Sigmoid colon (tissue), 6 donors: ENCODE measurements at regions not wholly inside any gene's neighbourhood (a gene's known extent, or its start where the extent isn't known, plus 50 kb on each side); places are given as distances from the start of the nearest gene placed in this dataset.

Experiments
- DNase-seq: peaks from one replicate; pipeline ENCODE4 v3.0.0-alpha.2; 2019
- H3K27ac ChIP-seq, 4 donors: fragments of 200-600 bp; sonication (generic); one replicate each; pipeline ENCODE4 v1.5.1; 2016 to 2019; ENCODE audit warnings: mild to moderate bottlenecking in 1 of 4
- H3K27me3 ChIP-seq, 3 donors: fragments of 200-600 bp; sonication (generic); one replicate each; pipeline ENCODE4 v1.5.1; 2019; ENCODE audit warnings: mild to moderate bottlenecking in 1 of 3
- H3K36me3 ChIP-seq, 4 donors: fragments of 200-600 bp; sonication (generic); one replicate each; pipeline ENCODE4 v1.5.1; 2016 to 2019
- H3K4me1 ChIP-seq, 4 donors: fragments of 200-600 bp; sonication (generic); one replicate each; pipeline ENCODE4 v1.5.1; 2017 to 2019
- H3K4me3 ChIP-seq, 4 donors: fragments of 200-600 bp; sonication (generic); one replicate each; pipeline ENCODE4 v1.5.1; 2017 to 2019; ENCODE audit warnings: mild to moderate bottlenecking in 2 of 4, moderate library complexity in 1 of 4
- H3K9me3 ChIP-seq, 4 donors: fragments of 200-600 bp in 3 of 4; sonication (generic) in 3 of 4; one replicate each; pipeline versions ENCODE4 v1.5.1 to v1.6.1; 2013 to 2019
- EP300 ChIP-seq, 4 donors: sonication (generic); formaldehyde crosslinking; IDR thresholded peaks; one replicate each; pipeline ENCODE4 v1.6.1; 2017; ENCODE audit warnings: antibody characterized with exemption in 4 of 4
- POLR2A ChIP-seq, 2 donors: fragments of 450-650 bp; IDR thresholded peaks; one replicate each; pipeline ENCODE4 v1.6.1; 2016; ENCODE audit warnings: antibody characterized with exemption in 2 of 2, mild to moderate bottlenecking in 2 of 2, moderate library complexity in 2 of 2
- POLR2AphosphoS5 ChIP-seq, 4 donors: sonication (generic); formaldehyde crosslinking; IDR thresholded peaks; one replicate each; pipeline ENCODE4 v1.6.1; 2017; ENCODE audit warnings: antibody characterized with exemption in 4 of 4
- WGBS, 2 donors: extraction: QIAGEN DNeasy Blood & Tissue Kit; methylation state at CpG; one replicate each; pipeline ENCODE4 v1.1.7; 2013; 5-methylcytosine and 5-hydroxymethylcytosine counted together
- intact Hi-C: fragments of 100-400 bp; cut with DNase I; formaldehyde crosslinking; loops from one replicate; pipeline ENCODE4 v1.15.1; 2023
- TF ChIP-seq, protein P1 (sequence below), 4 experiments: fragments of 450-650 bp in 3 of 4; fragments of 200-600 bp in 1 of 4; IDR thresholded peaks; one replicate each; pipeline ENCODE4 v1.5.1; 2016 to 2019; ENCODE audit warnings: antibody characterized with exemption in 4 of 4, mild to moderate bottlenecking in 3 of 4, moderate library complexity in 2 of 4
- donor health status: healthy with polysubstance abuse.
- donor health status: healthy.

GRCh38 chr11:95337972-95338429 is 107.0 kb upstream of the SESN3 start:
- WGBS, 2 donors = 80 to 84% methylated on average over 2 of the region's 2 CpGs
- Histone ChIP-seq H3K36me3 (no peaks in the 10 kb centered on the region), H3K27ac (peak overlapping the region; percentile 74 to 87 (median 84)), H3K9me3 (no peaks in the 10 kb centered on the region), H3K4me3 (no peak overlapping the region), H3K4me1 (peaks cover 0 to 48% (median 38%) of the 10 kb centered on the region in 4 donors), H3K27me3 (no peaks in the 10 kb centered on the region)
- DNase-seq = no peak
- TF ChIP-seq, protein P1, sequence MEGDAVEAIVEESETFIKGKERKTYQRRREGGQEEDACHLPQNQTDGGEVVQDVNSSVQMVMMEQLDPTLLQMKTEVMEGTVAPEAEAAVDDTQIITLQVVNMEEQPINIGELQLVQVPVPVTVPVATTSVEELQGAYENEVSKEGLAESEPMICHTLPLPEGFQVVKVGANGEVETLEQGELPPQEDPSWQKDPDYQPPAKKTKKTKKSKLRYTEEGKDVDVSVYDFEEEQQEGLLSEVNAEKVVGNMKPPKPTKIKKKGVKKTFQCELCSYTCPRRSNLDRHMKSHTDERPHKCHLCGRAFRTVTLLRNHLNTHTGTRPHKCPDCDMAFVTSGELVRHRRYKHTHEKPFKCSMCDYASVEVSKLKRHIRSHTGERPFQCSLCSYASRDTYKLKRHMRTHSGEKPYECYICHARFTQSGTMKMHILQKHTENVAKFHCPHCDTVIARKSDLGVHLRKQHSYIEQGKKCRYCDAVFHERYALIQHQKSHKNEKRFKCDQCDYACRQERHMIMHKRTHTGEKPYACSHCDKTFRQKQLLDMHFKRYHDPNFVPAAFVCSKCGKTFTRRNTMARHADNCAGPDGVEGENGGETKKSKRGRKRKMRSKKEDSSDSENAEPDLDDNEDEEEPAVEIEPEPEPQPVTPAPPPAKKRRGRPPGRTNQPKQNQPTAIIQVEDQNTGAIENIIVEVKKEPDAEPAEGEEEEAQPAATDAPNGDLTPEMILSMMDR (IDR thresholded peaks at IDR 0.05) = no peak
- TF ChIP-seq POLR2A (IDR thresholded peaks at IDR 0.05) = no peak
- TF ChIP-seq EP300 (IDR thresholded peaks at IDR 0.05) = no peak
- no peak for TF ChIP-seq POLR2AphosphoS5 (IDR thresholded peaks at IDR 0.05)
- intact Hi-C loops = loop anchor here (1.0 to 5.0 kb wide), 4 partner anchors 41 to 367 kb away; partner anchors contain the start of gene SESN3

DNA sequence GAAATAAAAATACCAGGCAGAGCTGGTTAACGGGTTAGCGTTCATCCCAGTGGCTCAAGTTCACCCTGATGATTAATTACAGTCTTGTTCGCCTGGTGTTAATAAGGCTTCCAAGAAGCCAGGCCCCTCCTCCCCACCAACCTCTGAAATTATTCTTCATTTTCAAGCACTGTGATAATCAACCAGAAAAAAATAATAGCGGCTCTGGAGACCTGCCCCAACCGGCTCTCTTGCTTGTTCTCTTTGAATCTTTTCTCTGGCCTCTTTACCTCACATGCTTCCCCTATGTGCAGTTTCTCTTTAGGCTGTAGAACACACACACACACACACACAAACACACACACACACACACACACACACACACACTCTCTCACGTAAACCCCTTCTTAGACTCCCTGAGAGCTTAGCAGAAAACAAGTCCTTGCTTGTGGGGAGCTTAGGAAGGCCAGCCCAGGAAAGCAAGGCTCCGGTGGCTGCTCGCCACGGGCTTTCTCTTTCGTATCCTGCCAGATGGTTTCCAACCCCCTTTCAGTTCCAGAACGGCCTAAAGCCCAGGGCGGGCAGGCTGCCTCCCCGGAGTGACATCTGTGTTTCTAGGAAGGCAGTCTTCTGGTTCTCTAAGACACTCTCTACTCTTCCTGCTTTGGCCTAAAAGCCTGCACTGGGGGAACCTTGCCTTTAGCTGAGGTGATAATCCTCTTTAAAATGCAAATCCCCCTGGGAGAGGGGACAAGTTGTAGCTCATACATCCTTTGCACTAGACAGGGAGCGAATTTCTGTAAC is 106.4 kb upstream of the SESN3 start:
- peaks cover 0 to 48% (median 38%) of the 10 kb centered on the region in 4 donors for H3K4me1 ChIP-seq
- peak overlapping the region in 2 of 4 donors; percentile 9 to 18 for H3K4me3 ChIP-seq

DNA sequence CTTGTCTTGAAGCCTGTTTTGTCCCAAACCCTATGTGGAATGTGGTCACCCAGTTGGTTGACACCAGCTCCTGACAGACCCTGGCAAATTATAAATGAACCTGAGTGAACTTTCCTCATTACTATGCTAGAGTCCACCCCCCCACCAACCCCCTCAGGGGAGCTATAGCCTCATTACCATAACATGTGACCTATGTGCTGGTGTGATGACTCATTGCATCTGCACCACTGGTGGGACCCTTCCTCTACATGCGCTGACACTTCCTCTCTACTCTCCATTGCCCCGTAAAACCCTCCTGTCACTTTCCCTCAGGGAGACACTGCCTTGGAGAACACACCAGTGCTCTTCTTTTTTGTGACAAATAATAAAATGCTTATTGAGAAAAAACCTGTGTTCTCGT is 105.0 kb upstream of the SESN3 start:
- no peak for DNase-seq
- Histone ChIP-seq H3K4me3 (no peak overlapping the region), H3K36me3 (no peaks in the 10 kb centered on the region), H3K4me1 (peaks cover 0 to 48% (median 38%) of the 10 kb centered on the region in 4 donors), H3K27me3 (no peaks in the 10 kb centered on the region), H3K27ac (no peak overlapping the region), H3K9me3 (no peaks in the 10 kb centered on the region)
- WGBS, 2 donors = 74 to 91% methylated on average over 3 of the region's 3 CpGs
- intact Hi-C loops = loop anchor here (5.0 kb wide), 2 partner anchors 39 to 184 kb away; no protein-coding TSS in a partner anchor
- TF ChIP-seq, protein P1 (IDR thresholded peaks at IDR 0.05) = no peak
- TF ChIP-seq POLR2AphosphoS5 (IDR thresholded peaks at IDR 0.05) (no peak), EP300 (IDR thresholded peaks at IDR 0.05) (no peak), POLR2A (IDR thresholded peaks at IDR 0.05) (no peak)

More for the DNA sequence above, 106.4 kb upstream of the SESN3 start:
- DNase-seq = peak; percentile 79
- intact Hi-C loops = loop anchor here (1.0 to 5.0 kb wide), 3 partner anchors 40 to 185 kb away; partner anchors contain the start of gene SESN3
- no peaks in the 10 kb centered on the region for H3K27me3 ChIP-seq
- no peaks in the 10 kb centered on the region for H3K9me3 ChIP-seq
- WGBS, 2 donors = 32 to 75% methylated on average over 14 of the region's 14 CpGs
- no peak for TF ChIP-seq EP300 (IDR thresholded peaks at IDR 0.05)
- no peak for TF ChIP-seq POLR2A (IDR thresholded peaks at IDR 0.05)
- peak in 1 of 4 donors; percentile 4 for TF ChIP-seq POLR2AphosphoS5 (IDR thresholded peaks at IDR 0.05)
- TF ChIP-seq, protein P1 (IDR thresholded peaks at IDR 0.05) = no peak
- H3K36me3 ChIP-seq = no peaks in the 10 kb centered on the region
- peak overlapping the region; percentile 74 to 87 (median 84) for H3K27ac ChIP-seq

DNA sequence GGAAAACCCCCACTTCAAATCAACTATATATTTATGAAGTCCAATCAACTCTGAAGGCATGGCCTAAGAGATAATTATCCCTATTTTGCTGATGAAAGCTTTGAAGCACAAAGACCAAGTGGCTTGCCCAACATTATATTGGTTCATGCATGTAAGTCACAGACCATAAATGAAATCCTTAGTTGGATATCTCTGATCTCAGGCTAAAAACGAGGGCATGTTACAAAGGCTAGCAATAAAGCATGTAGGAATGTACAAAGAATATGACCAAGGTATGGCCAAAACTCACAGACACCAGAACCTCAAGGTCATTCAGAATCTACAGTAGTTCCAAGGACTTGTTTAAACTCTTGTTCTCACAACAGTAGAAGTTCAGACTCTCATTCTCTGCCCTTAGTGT is 100.2 kb upstream of the SESN3 start:
- 57 to 82% methylated on average over 1 of the region's 1 CpG for WGBS, 2 donors
- H3K27ac ChIP-seq = no peak overlapping the region
- H3K4me3 ChIP-seq = no peak overlapping the region
- no peaks in the 10 kb centered on the region for H3K27me3 ChIP-seq
- no peaks in the 10 kb centered on the region for H3K9me3 ChIP-seq
- H3K36me3 ChIP-seq = no peaks in the 10 kb centered on the region
- no peak for DNase-seq
- peaks cover 0 to 2% (median 0%) of the 10 kb centered on the region in 4 donors for H3K4me1 ChIP-seq
- TF ChIP-seq POLR2A (IDR thresholded peaks at IDR 0.05) = no peak
- TF ChIP-seq, protein P1 (IDR thresholded peaks at IDR 0.05) = no peak
- no peak for TF ChIP-seq EP300 (IDR thresholded peaks at IDR 0.05)
- no peak for TF ChIP-seq POLR2AphosphoS5 (IDR thresholded peaks at IDR 0.05)
- intact Hi-C loops = no loop called here
